HuH-7.5 (cell line): ENCODE measurements at regions not wholly inside any gene's neighbourhood (a gene's known extent, or its start where the extent isn't known, plus 50 kb on each side); places are given as distances from the start of the nearest gene placed in this dataset.
"Not testable (repeated sequence)": the region's sequence is repeated elsewhere in the genome, so short reads cannot be mapped to it uniquely, and the experiment has no call there.

Experiments
- DNase-seq: peaks from one replicate; pipeline ENCODE4 v3.0.0; 2011; ENCODE audit warnings: low spot score

DNA sequence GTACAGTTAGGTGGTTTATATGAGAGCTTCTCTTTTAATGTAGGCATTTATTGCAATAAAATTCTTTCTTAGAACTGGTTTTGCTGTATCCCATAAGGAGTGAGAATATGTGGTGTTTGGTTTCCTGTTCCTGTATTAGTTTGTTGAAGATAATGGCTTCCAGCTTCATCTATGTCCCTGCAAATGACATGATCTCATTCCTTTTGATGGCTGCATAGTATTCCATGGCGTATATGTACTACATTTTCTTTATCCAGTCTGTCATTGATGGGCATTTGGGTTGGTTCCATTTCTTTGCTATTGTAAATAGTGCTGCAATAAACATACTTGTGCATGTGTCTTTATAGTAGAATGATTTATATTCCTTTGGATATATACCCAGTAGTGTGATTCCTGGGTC, 106.7 kb upstream of the IRS4 start:
- DNase-seq: not testable (repeated sequence)

DNA sequence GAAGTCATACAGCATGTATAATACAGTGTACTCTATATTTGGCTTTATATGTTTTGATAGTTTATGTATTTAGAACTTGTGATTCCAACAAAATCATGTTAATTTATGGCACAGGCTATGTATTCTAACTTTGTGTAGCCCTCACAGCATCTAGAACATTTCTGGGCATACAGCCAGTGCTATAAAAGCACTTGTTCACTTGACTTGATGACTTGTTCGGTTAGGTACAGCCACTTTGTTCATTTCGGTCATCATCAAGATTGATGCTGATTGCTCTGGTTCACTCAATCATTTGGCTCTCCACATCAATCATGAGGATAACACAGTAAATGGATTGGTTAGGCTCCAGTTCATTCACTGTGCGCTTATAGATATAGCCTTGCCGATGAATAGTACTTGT, 97.6 kb upstream of the IRS4 start:
- no peak for DNase-seq

DNA sequence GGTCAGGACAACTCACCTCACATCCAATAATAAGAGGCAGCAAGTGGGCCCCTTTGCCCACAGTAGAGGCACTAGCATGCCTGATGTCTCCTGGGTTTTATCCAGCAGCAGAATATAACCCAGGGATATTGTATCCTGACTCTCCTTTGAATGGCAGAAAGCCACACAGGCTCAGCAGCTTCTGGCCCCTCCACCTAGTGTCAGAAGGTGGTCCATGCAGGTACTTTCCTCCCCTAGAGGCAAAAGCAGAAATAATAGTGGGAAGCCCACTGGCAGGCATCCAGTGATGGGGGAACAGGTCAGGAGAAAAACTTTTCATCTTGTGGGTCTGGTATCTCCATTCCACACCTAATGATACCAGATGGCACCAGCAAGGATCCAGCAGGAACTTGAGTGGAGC, 75.5 kb upstream of the IRS4 start:
- DNase-seq: peak; percentile 0

DNA sequence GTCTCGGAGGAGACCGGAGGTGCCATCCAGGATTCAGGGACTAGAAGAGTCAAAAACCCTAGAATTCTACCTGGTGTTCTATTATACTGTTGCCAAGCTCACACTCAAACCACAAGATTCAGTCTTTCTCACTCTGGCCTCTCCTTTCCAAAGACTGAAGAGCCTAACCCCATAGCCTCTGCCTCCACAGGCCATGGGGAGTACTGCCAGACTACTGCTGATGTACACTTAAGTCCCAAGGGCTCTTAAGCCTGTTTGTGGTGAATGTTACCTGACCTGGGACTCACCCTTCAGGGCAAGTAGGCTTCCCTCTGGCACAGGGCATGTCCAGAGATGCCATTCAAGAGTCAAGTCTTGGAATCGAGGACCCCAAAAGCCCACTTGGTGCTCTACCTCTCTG, 58.9 kb upstream of the IRS4 start:
- DNase-seq: no peak
